Endothelial cell of umbilical vein (primary cell): ENCODE measurements at regions not wholly inside any gene's neighbourhood (a gene's known extent, or its start where the extent isn't known, plus 50 kb on each side); places are given as distances from the start of the nearest gene placed in this dataset.

ENCODE experiments used
- CTCF ChIP-seq, 2 donors: IDR thresholded peaks; 1 replicate in 1 of 2; 2 replicates in 1 of 2; pipeline ENCODE4 v1.5.1; 2011; ENCODE audit warnings: low read length in 2 of 2, mild to moderate bottlenecking in 2 of 2, moderate library complexity in 2 of 2, control low read depth in 1 of 2, inconsistent platforms in 1 of 2, low read depth in 1 of 2; ENCODE audit not compliant: insufficient read depth in 1 of 2; ENCODE audit errors: extremely low read depth in 1 of 2
- EZH2 ChIP-seq: IDR thresholded peaks from 2 replicates; pipeline ENCODE4 v1.6.1; 2012; ENCODE audit warnings: borderline replicate concordance, low read depth, mild to moderate bottlenecking, moderate library complexity, low read length, inconsistent platforms; ENCODE audit not compliant: severe bottlenecking
- JUN ChIP-seq: IDR thresholded peaks from 2 replicates; pipeline ENCODE4 v1.6.1; 2011; ENCODE audit warnings: borderline replicate concordance, low read depth; ENCODE audit not compliant: insufficient read length, insufficient read depth
- MYC ChIP-seq: IDR thresholded peaks from one replicate; pipeline ENCODE4 v1.6.1; 2011; ENCODE audit warnings: mild to moderate bottlenecking, low read depth, low read length
- POLR2A ChIP-seq: IDR thresholded peaks from 2 replicates; pipeline ENCODE4 v1.6.1; 2012; ENCODE audit warnings: low read depth, mild to moderate bottlenecking, control low read depth, low read length
- POLR2AphosphoS5 ChIP-seq: IDR thresholded peaks from 2 replicates; pipeline ENCODE4 v1.6.1; 2012; ENCODE audit warnings: low read depth, mild to moderate bottlenecking, control low read depth, low read length, moderate library complexity; ENCODE audit not compliant: insufficient read depth

- no peak for TF ChIP-seq CTCF (IDR thresholded peaks at IDR 0.05; ENCODE audit: extremely low read depth in 1 of 2, insufficient read depth in 1 of 2, low read depth in 1 of 2, low read length in 2 of 2)
- TF ChIP-seq POLR2A = no peak
- no peak for TF ChIP-seq JUN
- no peak for TF ChIP-seq MYC
- TF ChIP-seq EZH2 = no peak
- no peak for TF ChIP-seq POLR2AphosphoS5
Measured at GRCh38 chr1:98555814-98556213, 105.7 kb upstream of the SNX7 start.
